MM.1S (cell line): ENCODE measurements at regions not wholly inside any gene's neighbourhood (a gene's known extent, or its start where the extent isn't known, plus 50 kb on each side); places are given as distances from the start of the nearest gene placed in this dataset.

Experiments
- EZH2 ChIP-seq: fragments of 300-600 bp; sonication (generic); optimal IDR thresholded peaks from 2 replicates; pipeline ENCODE3; 2017; ENCODE audit warnings: low read depth, mild to moderate bottlenecking, antibody characterized with exemption, low read length, mixed read lengths
- EZH2phosphoT487 ChIP-seq: fragments of 300-600 bp; sonication (generic); IDR thresholded peaks from 2 replicates; pipeline ENCODE4 v1.6.1; 2018; ENCODE audit warnings: antibody characterized with exemption, low read length
- TF ChIP-seq, protein P1 (sequence below): fragments of 300-600 bp; sonication (generic); IDR thresholded peaks from 2 replicates; pipeline ENCODE4 v1.5.1; 2016; ENCODE audit warnings: antibody characterized with exemption, low read length, mixed read lengths

DNA sequence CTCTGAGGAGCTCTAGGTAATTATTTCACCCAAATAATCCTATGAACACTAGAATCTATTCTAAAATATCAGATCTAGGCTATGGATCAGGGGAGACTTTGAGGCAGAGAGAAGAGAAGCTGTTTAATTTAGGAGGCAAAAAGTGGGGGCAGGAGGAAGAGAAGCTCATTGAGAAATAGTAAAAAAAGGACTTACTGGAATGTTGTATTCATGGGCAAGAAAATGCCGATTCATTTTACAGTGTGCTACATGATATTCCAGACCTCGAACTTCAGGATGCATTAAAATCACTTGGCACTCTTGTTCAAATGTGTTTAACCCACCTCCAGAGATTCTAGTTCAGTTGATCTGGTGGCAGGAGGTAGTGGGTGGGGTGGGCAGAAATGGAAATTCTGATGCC, 109.5 kb upstream of the ITGB1 start:
- TF ChIP-seq, protein P1, sequence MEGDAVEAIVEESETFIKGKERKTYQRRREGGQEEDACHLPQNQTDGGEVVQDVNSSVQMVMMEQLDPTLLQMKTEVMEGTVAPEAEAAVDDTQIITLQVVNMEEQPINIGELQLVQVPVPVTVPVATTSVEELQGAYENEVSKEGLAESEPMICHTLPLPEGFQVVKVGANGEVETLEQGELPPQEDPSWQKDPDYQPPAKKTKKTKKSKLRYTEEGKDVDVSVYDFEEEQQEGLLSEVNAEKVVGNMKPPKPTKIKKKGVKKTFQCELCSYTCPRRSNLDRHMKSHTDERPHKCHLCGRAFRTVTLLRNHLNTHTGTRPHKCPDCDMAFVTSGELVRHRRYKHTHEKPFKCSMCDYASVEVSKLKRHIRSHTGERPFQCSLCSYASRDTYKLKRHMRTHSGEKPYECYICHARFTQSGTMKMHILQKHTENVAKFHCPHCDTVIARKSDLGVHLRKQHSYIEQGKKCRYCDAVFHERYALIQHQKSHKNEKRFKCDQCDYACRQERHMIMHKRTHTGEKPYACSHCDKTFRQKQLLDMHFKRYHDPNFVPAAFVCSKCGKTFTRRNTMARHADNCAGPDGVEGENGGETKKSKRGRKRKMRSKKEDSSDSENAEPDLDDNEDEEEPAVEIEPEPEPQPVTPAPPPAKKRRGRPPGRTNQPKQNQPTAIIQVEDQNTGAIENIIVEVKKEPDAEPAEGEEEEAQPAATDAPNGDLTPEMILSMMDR: no peak
- TF ChIP-seq EZH2phosphoT487 (no peak), EZH2 (no peak)
